Duodenal mucosa (tissue), 2 donors: ENCODE measurements at regions not wholly inside any gene's neighbourhood (a gene's known extent, or its start where the extent isn't known, plus 50 kb on each side); places are given as distances from the start of the nearest gene placed in this dataset.
"Not testable (repeated sequence)": the region's sequence is repeated elsewhere in the genome, so short reads cannot be mapped to it uniquely, and the experiment has no call there.

Experiments used
- H3K27ac ChIP-seq: one replicate; pipeline ENCODE4 v1.7.0; 2013; ENCODE audit warnings: low read depth, low read length
- H3K27me3 ChIP-seq, 2 donors: one replicate each; pipeline ENCODE4 v1.7.0; 2013; ENCODE audit warnings: low read length in 2 of 2, control low read depth in 1 of 2; ENCODE audit not compliant: insufficient read depth in 2 of 2, control insufficient read depth in 1 of 2
- H3K36me3 ChIP-seq, 2 donors: one replicate each; pipeline ENCODE4 v1.7.0; 2013; ENCODE audit warnings: low read length in 2 of 2, control low read depth in 1 of 2; ENCODE audit not compliant: insufficient read depth in 2 of 2, control insufficient read depth in 1 of 2
- H3K4me1 ChIP-seq, 2 donors: one replicate each; pipeline ENCODE4 v1.7.0; 2013; ENCODE audit warnings: low read length in 2 of 2, control low read depth in 1 of 2; ENCODE audit not compliant: insufficient read depth in 2 of 2, control insufficient read depth in 1 of 2
- H3K4me3 ChIP-seq, 2 donors: one replicate each; pipeline ENCODE4 v1.7.0; 2013; ENCODE audit warnings: low read length in 2 of 2, low read depth in 1 of 2
- H3K9ac ChIP-seq, 2 donors: one replicate each; pipeline ENCODE4 v1.7.0; 2013; ENCODE audit warnings: low read length in 2 of 2, low read depth in 1 of 2
- H3K9me3 ChIP-seq, 2 donors: one replicate each; pipeline ENCODE4 v1.7.0; 2013; ENCODE audit warnings: low read length in 2 of 2, control low read depth in 1 of 2; ENCODE audit not compliant: control insufficient read depth in 1 of 2

DNA sequence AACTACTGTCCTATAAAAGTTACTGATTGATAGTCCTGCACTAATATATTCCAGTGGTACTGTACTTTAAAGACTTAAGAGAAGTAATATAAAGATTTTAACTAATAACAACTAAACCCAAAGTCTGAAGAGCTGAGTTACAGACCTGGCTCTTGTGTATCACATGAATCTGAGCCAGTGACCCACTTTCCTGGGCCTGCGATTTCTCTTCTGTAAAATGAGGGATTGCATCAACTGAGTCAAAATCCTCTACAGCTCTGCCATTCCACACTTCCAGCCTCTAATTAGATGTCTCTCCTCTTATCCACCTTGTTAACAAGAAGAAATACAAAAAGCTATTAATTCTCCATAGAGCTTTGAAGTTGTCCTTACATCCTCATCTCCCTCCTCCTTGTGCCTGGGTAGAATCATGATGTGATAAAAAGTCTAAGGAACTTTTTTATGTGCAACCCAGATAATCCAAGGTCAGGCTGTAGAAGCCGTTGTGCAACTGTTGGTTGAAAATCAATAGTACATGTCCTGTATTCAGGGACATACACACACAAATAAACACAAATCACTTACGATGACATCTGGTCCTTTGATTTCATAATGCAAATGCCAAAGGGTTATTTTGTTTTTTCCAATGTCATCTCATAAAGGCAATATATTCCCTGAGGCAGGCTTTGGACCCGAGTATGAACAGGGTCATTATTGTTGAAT, 410.3 kb downstream of the KCNA4 start:
- Histone ChIP-seq H3K9me3 (peaks cover 4 to 7% of the 10 kb centered on the region in 2 donors), H3K4me3 (no peak overlapping the region), H3K27ac (no peak overlapping the region), H3K4me1 (no peaks in the 10 kb centered on the region), H3K9ac (no peak overlapping the region), H3K27me3 (no peaks in the 10 kb centered on the region), H3K36me3 (no peaks in the 10 kb centered on the region)

DNA sequence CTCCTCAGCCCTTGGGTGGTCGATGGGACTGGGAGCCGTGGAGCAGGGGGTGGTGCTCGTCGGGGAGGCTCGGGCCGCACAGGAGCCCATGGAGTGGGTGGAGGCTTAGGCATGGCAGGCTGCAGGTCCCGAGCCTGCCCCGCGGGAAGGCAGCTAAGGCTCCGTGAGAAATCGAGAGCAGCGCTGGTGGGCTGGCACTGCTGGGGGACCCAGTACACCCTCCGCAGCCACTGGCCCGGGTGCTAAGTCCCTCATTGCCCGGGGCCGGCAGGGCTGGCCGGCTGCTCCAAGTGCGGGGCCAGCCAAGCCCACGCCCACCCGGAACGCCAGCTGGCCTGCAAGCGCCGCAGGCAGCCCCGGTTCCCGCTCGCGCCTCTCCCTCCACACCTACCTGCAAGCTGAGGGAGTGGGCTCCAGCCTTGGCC, 416.7 kb downstream of the KCNA4 start:
- H3K4me3 ChIP-seq, H3K9me3 ChIP-seq, H3K27ac ChIP-seq, H3K36me3 ChIP-seq, H3K4me1 ChIP-seq, H3K9ac ChIP-seq, H3K27me3 ChIP-seq: not testable (repeated sequence)

DNA sequence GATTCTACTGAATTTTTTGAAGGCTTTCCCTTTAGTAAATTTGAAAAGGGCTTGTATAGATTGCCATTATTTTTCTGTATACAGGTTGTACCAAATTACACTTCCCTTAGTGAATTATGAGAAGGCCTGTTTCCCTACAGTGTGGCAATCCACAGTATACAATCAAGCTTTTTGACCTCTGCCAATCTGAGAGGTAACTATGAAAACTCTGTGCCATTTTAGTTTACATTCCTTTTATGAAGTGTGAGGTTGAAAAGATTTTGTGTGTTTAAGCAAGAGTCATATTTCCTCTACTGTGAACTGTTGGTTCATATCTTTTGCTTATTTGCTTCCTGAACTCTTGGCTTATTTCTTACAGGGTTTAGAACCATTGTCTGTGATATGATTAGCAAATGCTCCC, 432.5 kb downstream of the KCNA4 start:
- H3K27ac ChIP-seq = no peak overlapping the region
- H3K4me1 ChIP-seq = no peaks in the 10 kb centered on the region
- no peak overlapping the region for H3K9ac ChIP-seq
- H3K27me3 ChIP-seq = no peaks in the 10 kb centered on the region
- H3K4me3 ChIP-seq = no peak overlapping the region
- peaks cover 6 to 13% of the 10 kb centered on the region in 2 donors for H3K9me3 ChIP-seq
- H3K36me3 ChIP-seq = no peaks in the 10 kb centered on the region

DNA sequence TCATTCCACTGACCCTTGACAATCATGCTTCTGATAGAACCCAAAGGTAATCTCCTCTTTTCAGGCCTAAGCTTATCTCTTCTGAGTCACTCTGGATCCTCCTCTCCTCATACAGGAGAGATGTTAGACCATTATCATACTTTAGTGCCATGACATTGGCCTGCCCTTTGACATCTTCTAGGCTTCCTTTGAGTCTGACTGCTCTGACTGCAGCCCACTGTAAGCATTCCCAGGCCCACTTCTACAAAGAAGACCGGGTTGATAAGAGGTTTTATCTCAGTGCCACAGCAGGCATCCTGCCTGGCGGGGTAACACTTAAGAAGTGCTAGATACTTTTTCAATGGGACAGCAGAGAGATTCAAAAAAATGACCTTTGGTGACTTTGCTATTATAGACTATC, 438.0 kb downstream of the KCNA4 start:
- Histone ChIP-seq H3K4me3 (no peak overlapping the region), H3K27ac (no peak overlapping the region), H3K4me1 (no peaks in the 10 kb centered on the region), H3K27me3 (no peaks in the 10 kb centered on the region), H3K36me3 (no peaks in the 10 kb centered on the region), H3K9ac (no peak overlapping the region), H3K9me3 (peaks cover 6 to 8% of the 10 kb centered on the region in 2 donors)

DNA sequence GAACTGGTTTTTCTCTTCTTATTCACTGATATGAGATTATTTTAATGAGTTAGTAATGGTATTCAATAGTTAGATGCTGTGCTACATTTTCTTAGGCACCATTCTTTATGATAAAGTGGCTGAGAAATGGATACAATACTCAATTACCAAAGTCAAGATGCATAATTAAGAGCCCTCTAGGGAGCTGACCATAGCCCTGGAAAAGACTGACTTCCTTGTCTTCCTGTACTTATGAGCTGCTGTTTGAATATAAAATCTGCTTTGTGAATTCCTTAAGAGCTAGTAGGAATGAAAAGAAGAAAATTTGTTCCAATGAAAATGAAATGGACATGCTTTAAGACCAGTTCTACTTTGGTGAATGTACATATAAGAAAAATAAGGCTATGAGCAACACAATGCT, 452.3 kb downstream of the KCNA4 start:
- Histone ChIP-seq H3K4me3 (no peak overlapping the region), H3K27me3 (no peaks in the 10 kb centered on the region), H3K4me1 (no peaks in the 10 kb centered on the region), H3K9ac (no peak overlapping the region), H3K27ac (no peak overlapping the region), H3K9me3 (peaks cover 6 to 12% of the 10 kb centered on the region in 2 donors), H3K36me3 (no peaks in the 10 kb centered on the region)

DNA sequence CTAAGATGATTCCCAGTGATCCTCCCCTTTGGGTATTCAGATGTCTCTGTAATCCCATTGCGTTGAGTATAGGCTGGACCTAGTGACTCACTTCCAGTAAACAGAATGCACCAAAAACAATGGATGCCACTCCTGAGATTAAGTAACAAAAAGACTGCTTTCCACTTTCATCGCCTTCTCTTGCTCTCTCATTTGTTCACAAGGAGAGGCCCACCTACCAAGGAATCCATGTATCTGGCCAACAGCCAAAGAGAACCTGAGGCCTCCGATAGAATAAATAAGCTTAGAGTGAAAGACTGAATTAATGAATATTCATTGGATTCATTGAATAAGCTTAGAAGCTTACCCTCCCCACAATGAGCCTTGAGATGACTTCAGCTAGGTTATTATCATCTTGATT, 454.6 kb downstream of the KCNA4 start:
- Histone ChIP-seq H3K27me3 (no peaks in the 10 kb centered on the region), H3K36me3 (no peaks in the 10 kb centered on the region), H3K9me3 (peaks cover 3 to 6% of the 10 kb centered on the region in 2 donors), H3K4me1 (no peaks in the 10 kb centered on the region), H3K9ac (no peak overlapping the region), H3K4me3 (no peak overlapping the region), H3K27ac (no peak overlapping the region)

DNA sequence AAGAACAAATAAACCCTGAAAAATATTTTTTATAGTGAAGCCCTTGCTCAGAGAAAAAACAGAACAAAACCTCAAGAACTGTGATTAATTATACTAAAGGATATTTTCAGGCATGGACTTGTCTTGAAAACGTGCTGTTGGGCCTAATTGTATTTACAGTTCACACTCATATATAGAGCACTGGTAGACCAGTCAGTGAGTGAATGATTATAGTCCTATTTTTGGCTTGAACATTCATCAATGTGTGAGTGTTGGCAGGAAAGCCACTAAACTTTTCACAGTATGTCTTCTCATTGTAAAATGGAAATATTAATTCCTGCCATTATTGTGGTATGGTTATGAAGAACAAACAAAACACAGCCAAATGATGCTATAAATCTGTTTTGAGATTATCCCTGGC, 462.8 kb downstream of the KCNA4 start:
- H3K4me1 ChIP-seq = no peaks in the 10 kb centered on the region
- no peak overlapping the region for H3K4me3 ChIP-seq
- H3K36me3 ChIP-seq = no peaks in the 10 kb centered on the region
- H3K27ac ChIP-seq = no peak overlapping the region
- no peaks in the 10 kb centered on the region for H3K27me3 ChIP-seq
- H3K9ac ChIP-seq = no peak overlapping the region
- no peaks in the 10 kb centered on the region for H3K9me3 ChIP-seq

DNA sequence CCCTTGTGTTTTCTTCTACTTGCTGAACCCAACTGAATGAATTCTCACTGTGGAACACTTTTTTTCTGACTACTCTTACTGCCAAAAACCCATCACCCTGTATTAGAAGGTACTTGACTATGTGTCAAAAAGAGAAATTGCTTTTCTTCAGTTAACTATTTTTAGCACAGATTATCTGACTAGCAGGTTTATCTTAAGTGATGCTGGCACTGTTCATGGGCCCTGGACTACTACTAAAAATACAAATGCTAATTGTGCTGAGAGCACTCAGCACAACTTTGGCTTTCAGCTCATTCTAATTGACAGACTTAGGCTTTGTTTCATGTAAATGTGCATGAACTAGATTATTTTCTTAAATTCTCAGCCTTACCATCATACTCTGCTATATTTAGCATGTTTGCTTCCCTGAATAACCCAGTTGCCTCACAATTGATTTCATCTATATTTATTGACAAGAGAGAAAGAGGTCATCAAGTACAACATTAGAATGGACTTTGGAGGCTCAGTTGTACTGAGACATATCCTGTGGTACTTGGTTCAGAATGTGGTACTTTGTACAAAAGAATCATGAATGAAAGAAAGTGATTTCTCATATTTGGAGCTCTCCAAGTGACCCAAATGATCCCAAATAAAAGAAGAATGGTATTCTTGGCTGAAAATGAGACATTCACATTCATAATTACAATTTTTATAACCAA, 478.3 kb downstream of the KCNA4 start:
- Histone ChIP-seq H3K9ac (no peak overlapping the region), H3K27ac (no peak overlapping the region), H3K9me3 (peaks cover 3% of the 10 kb centered on the region in 2 donors), H3K27me3 (no peaks in the 10 kb centered on the region), H3K36me3 (no peaks in the 10 kb centered on the region), H3K4me1 (no peaks in the 10 kb centered on the region), H3K4me3 (no peak overlapping the region)

DNA sequence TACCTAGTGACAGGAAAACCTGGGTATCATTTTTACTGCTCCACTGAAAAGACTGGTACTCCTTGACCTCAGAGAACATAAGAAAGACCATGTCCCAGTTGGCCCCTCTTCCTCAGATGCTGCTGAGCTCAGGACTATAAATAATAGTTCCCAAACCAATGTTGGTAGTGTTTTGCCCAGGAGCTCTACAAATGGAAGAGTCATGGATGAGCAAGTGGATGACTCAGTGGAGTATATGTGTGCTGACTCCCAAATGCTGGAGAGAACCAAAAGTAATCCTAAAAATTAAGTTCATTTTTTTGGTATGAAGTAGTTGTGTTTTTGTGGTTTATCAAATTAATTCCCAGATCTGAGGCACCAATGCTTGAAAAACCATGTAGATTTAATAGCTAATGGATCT, 482.0 kb downstream of the KCNA4 start:
- Histone ChIP-seq H3K27me3 (no peaks in the 10 kb centered on the region), H3K4me1 (no peaks in the 10 kb centered on the region), H3K4me3 (no peak overlapping the region), H3K9me3 (peaks cover 3% of the 10 kb centered on the region in 2 donors), H3K36me3 (no peaks in the 10 kb centered on the region), H3K9ac (no peak overlapping the region), H3K27ac (no peak overlapping the region)

DNA sequence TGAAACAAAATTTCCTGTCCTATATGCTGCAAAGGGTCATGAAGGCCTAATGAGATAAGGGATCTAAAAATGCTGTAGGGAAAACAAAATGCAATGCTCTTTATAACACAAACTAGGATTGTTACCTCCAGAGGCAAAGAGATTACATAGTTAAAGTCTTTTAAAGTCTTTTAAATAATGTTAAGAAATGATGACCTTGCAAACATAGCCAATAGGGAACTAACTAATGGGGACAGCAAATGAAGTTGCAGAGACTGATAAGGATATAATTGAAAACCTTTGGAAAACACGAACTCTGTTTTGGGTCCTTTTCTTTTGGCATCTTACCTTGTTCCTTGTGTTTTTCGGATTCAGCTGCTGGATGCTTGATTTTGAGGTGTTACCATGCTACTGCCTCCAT, 485.9 kb downstream of the KCNA4 start:
- H3K4me3 ChIP-seq = no peak overlapping the region
- no peaks in the 10 kb centered on the region for H3K36me3 ChIP-seq
- no peak overlapping the region for H3K27ac ChIP-seq
- H3K9me3 ChIP-seq = peaks cover 0 to under 1% of the 10 kb centered on the region in 2 donors
- H3K4me1 ChIP-seq = no peaks in the 10 kb centered on the region
- H3K9ac ChIP-seq = no peak overlapping the region
- no peaks in the 10 kb centered on the region for H3K27me3 ChIP-seq
